HUES6 (cell line): ENCODE measurements at regions not wholly inside any gene's neighbourhood (a gene's known extent, or its start where the extent isn't known, plus 50 kb on each side); places are given as distances from the start of the nearest gene placed in this dataset.

Experiments used
- H3K27ac ChIP-seq: 2 replicates; pipeline ENCODE4 v1.7.0; 2013; ENCODE audit warnings: low read depth, mild to moderate bottlenecking, low read length, inconsistent platforms
- H3K27me3 ChIP-seq: 2 replicates; pipeline ENCODE4 v1.6.1; 2013; ENCODE audit warnings: low read length; ENCODE audit not compliant: control insufficient read depth, insufficient read depth
- H3K36me3 ChIP-seq: 2 replicates; pipeline ENCODE4 v1.6.1; 2013; ENCODE audit warnings: low read length; ENCODE audit not compliant: control insufficient read depth, insufficient read depth
- H3K4me1 ChIP-seq: 2 replicates; pipeline ENCODE4 v1.6.1; 2013; ENCODE audit warnings: low read length; ENCODE audit not compliant: control insufficient read depth, insufficient read depth
- H3K4me3 ChIP-seq: 2 replicates; pipeline ENCODE4 v1.5.1; 2013; ENCODE audit warnings: low read depth, low read length
- H3K9ac ChIP-seq: one replicate; pipeline ENCODE4 v1.6.1; 2013; ENCODE audit warnings: mild to moderate bottlenecking, low read length
- H3K9me3 ChIP-seq: 2 replicates; pipeline ENCODE4 v1.6.1; 2013; ENCODE audit warnings: low read depth, low read length; ENCODE audit not compliant: control insufficient read depth, insufficient read depth

DNA sequence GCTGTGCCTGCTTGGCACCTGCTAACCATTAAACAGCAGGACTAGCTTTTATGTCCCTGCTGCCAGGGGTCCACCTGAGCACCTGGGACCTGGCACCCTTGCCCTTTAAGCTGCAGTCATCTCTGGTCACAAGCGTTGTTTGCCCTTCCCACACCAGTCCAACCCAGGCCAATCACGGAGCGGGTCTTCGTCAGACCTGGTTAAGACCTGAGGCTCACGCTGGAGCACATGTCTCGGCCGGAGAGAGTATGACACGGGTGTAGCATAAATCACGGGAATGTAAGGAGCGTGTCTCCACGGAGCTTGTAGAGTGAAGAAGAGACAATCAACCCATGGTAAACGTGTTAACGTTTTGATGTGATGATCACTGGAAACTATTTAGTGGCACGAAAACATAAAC lies 847.3 kb downstream of the BRD1 start:
- no peaks in the 10 kb centered on the region for H3K27me3 ChIP-seq
- H3K4me3 ChIP-seq = no peak overlapping the region
- no peak overlapping the region for H3K9ac ChIP-seq
- no peak overlapping the region for H3K27ac ChIP-seq
- peaks cover 9% of the 10 kb centered on the region; the same call in 1 of the 2 replicates for H3K9me3 ChIP-seq
- H3K4me1 ChIP-seq = no peaks in the 10 kb centered on the region
- H3K36me3 ChIP-seq = no peaks in the 10 kb centered on the region

GRCh38 chr22:48979482-48979881 lies 848.2 kb downstream of the BRD1 start:
- peaks cover 5% of the 10 kb centered on the region; the same call in 1 of the 2 replicates for H3K4me1 ChIP-seq
- no peaks in the 10 kb centered on the region for H3K36me3 ChIP-seq
- peaks cover 4% of the 10 kb centered on the region; the same call in 1 of the 2 replicates for H3K9me3 ChIP-seq
- no peak overlapping the region for H3K9ac ChIP-seq
- no peak overlapping the region for H3K27ac ChIP-seq
- no peak overlapping the region for H3K4me3 ChIP-seq
- no peaks in the 10 kb centered on the region for H3K27me3 ChIP-seq

GRCh38 chr22:48976556-48977535 lies 850.8 kb downstream of the BRD1 start:
- Histone ChIP-seq H3K9me3 (peaks cover 4% of the 10 kb centered on the region; the same call in 1 of the 2 replicates), H3K4me1 (peaks cover 9% of the 10 kb centered on the region; the same call in 1 of the 2 replicates), H3K27me3 (no peaks in the 10 kb centered on the region), H3K36me3 (no peaks in the 10 kb centered on the region), H3K4me3 (no peak overlapping the region), H3K27ac (no peak overlapping the region), H3K9ac (no peak overlapping the region)

DNA sequence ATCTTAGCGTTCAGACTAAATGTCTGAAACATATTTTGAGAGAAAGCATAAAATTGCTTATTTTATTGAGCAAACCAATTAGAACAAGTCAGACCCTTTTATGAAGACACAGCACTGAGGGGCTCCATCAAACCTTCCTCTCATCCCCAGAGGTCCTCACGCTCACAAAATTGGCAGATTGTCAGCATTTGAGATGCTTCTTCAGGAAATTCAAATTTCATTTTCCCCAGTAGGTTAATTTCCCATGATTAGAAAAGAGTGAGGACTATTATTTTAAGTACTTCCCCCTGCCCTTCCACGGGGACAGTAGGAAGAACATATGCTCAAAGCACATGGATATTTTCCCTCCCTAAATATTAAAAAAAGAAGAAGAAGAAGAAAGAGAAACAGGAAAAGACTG lies 851.8 kb downstream of the BRD1 start:
- Histone ChIP-seq H3K36me3 (no peaks in the 10 kb centered on the region), H3K27ac (no peak overlapping the region), H3K9ac (no peak overlapping the region), H3K9me3 (peaks cover 4% of the 10 kb centered on the region; the same call in 1 of the 2 replicates), H3K4me1 (peaks cover 9% of the 10 kb centered on the region; the same call in 1 of the 2 replicates), H3K4me3 (no peak overlapping the region), H3K27me3 (no peaks in the 10 kb centered on the region)

DNA sequence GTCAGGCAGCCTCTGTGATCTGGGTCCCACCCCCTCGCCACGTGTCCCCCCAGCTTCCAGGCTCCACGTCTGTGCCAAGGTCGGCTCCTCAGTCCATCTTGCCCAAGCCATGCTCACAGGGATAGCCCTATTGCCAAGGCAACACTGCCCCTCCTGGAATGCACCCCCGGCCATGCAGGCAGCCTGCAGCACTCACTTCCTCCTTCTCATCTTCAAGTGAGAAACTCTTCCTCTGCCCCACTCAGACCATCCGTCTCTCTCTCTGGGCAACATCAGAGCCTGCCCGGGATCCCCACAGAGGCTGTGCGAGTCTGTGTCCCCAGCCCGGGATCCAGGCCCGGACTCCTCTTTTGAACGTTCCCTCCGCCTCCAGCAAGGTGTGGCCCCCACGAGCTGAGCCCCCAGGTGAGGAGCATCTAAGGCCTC lies 852.3 kb downstream of the BRD1 start:
- Histone ChIP-seq H3K4me1 (peaks cover 9% of the 10 kb centered on the region; the same call in 1 of the 2 replicates), H3K36me3 (no peaks in the 10 kb centered on the region), H3K27ac (no peak overlapping the region), H3K9ac (no peak overlapping the region), H3K9me3 (peaks cover 4% of the 10 kb centered on the region; the same call in 1 of the 2 replicates), H3K27me3 (no peaks in the 10 kb centered on the region), H3K4me3 (no peak overlapping the region)

DNA sequence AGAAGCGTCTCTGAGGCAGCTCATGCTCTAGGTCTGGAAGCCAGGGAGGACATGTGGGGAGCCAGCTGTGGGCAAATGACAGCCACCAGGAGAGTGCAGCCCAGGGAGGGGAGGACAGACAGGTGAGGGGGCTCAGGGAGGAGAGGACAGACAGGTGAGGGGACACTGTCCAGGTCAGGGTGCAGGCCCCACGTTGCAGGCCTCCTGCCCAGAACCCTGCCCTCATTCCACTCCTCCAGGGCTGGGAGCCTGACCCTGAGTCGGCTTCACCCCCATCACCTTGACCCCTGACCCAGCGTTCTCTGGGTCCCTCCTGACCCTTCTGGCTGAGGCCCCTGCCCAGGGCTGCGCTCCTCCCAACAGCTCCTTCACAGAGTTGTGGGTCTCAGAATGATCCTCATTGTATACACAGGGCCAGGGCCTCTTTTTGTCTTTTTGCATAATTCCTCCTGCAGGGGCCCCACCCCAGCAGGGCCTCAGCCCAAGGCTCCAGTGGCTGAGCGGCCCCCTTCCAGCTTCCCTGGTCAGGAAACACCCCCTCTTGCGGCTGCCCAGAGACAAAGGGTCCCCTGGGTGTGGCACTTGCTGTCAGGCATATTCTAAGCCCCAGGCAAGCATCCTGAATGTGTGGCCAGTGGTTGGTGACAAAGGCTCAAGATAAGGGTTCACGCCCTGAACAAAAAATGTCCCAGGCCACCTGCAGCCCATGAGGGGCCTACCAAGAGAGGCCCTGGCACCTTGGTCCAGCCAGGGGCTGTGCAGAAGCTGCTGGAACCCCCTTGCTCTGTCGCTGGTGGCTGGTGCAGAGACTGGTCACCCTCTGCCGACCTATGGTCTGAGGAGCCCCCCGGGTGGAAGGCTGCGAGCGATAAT lies 853.0 kb downstream of the BRD1 start:
- H3K27ac ChIP-seq = no peak overlapping the region
- H3K36me3 ChIP-seq = no peaks in the 10 kb centered on the region
- peaks cover 4% of the 10 kb centered on the region; the same call in 1 of the 2 replicates for H3K9me3 ChIP-seq
- no peaks in the 10 kb centered on the region for H3K27me3 ChIP-seq
- H3K9ac ChIP-seq = no peak overlapping the region
- peaks cover 9% of the 10 kb centered on the region; the same call in 1 of the 2 replicates for H3K4me1 ChIP-seq
- H3K4me3 ChIP-seq = no peak overlapping the region

- no peaks in the 10 kb centered on the region for H3K27me3 ChIP-seq
- no peak overlapping the region for H3K4me3 ChIP-seq
- no peak overlapping the region for H3K27ac ChIP-seq
- H3K9ac ChIP-seq = no peak overlapping the region
- H3K36me3 ChIP-seq = no peaks in the 10 kb centered on the region
- no peaks in the 10 kb centered on the region; the same call in 1 of the 2 replicates for H3K9me3 ChIP-seq
- peaks cover 9% of the 10 kb centered on the region; the same call in 1 of the 2 replicates for H3K4me1 ChIP-seq
These were observed 854.0 kb downstream of the BRD1 start for GRCh38 chr22:48973694-48974041.

DNA sequence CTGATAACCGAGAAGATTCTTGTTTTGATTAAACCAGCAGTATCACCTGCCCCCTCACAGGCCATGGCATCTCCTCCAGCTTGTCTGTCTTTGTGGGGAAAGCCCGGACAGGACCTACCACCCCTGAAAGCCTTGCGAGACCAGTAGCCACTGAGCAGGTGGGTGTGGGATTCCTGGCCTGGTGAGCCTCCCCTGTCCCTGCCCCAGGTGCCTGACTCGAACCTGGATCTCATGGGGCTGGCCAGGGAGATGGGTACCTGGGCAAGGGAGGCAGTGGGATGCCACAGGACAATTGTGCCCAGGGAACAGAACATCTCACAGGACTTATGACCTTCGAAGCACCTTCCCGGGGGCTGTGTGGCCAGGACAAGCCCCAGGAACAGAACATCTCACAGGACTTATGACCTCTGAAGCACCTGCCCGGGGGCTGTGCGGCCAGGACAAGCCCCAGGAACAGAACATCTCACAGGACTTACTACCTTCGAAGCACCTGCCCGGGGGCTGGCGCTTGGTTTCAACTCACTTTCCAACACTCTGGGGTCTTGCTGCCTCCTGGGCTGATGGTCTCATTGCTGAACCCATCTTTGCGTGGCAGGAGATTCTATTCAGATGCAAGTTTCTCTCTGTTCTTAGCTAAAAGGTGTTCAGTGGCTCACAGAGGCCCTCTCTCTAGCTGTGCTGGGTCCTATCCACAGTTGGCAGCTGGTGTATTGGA lies 854.5 kb downstream of the BRD1 start:
- H3K9me3 ChIP-seq = no peaks in the 10 kb centered on the region; the same call in 1 of the 2 replicates
- no peak overlapping the region for H3K9ac ChIP-seq
- no peak overlapping the region for H3K27ac ChIP-seq
- H3K36me3 ChIP-seq = no peaks in the 10 kb centered on the region
- H3K4me1 ChIP-seq = peaks cover 9% of the 10 kb centered on the region; the same call in 1 of the 2 replicates
- H3K27me3 ChIP-seq = no peaks in the 10 kb centered on the region
- H3K4me3 ChIP-seq = no peak overlapping the region

- Histone ChIP-seq H3K27me3 (no peaks in the 10 kb centered on the region), H3K4me1 (no peaks in the 10 kb centered on the region; the same call in 1 of the 2 replicates), H3K27ac (no peak overlapping the region), H3K9ac (no peak overlapping the region), H3K36me3 (no peaks in the 10 kb centered on the region), H3K4me3 (no peak overlapping the region), H3K9me3 (no peaks in the 10 kb centered on the region)
These were observed 859.3 kb downstream of the BRD1 start for GRCh38 chr22:48968201-48968959.

DNA sequence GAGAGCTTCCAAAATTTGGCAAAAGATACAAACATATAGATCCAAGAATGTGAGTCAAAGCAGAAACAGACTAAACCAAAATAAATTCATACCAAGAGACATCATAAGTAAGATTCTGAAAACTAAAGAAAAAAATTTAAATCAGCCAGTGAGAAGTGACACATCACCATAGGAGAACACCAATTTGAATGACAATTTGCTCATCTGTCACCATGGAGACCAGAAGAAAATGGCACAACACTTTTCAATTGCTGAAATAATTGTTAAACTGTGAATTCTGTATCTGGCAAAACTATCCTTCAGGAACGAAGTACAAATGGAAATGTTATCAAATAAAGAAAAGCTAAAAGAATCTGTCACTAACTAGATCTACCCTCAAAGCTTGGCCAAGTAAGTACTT lies 864.3 kb downstream of the BRD1 start:
- H3K27me3 ChIP-seq = no peaks in the 10 kb centered on the region
- H3K27ac ChIP-seq = no peak overlapping the region
- no peak overlapping the region for H3K9ac ChIP-seq
- no peaks in the 10 kb centered on the region for H3K36me3 ChIP-seq
- H3K4me1 ChIP-seq = peaks cover 6% of the 10 kb centered on the region; the same call in 1 of the 2 replicates
- no peaks in the 10 kb centered on the region for H3K9me3 ChIP-seq
- H3K4me3 ChIP-seq = no peak overlapping the region
